H1 (cell line): ENCODE measurements at regions not wholly inside any gene's neighbourhood (a gene's known extent, or its start where the extent isn't known, plus 50 kb on each side); places are given as distances from the start of the nearest gene placed in this dataset.

Source experiments
- TF ChIP-seq, protein P1 (sequence below): IDR thresholded peaks from 2 replicates; pipeline ENCODE4 v1.6.1; 2012; ENCODE audit warnings: low read length, inconsistent platforms
- TF ChIP-seq, protein P2 (sequence below), 3 experiments: IDR thresholded peaks; 1 replicate in 2 of 3; 2 replicates in 1 of 3; pipeline versions ENCODE4 v1.5.1 to v1.6.1; 2011; ENCODE audit warnings: low read length in 3 of 3, mild to moderate bottlenecking in 3 of 3, inconsistent platforms in 2 of 3, low read depth in 1 of 3, moderate library complexity in 1 of 3; ENCODE audit not compliant: insufficient read depth in 1 of 3; ENCODE audit errors: control extremely low read depth in 1 of 3

GRCh38 chr18:73431620-73432019 is 563.8 kb upstream of the NETO1 start (continued):
- TF ChIP-seq, protein P1, sequence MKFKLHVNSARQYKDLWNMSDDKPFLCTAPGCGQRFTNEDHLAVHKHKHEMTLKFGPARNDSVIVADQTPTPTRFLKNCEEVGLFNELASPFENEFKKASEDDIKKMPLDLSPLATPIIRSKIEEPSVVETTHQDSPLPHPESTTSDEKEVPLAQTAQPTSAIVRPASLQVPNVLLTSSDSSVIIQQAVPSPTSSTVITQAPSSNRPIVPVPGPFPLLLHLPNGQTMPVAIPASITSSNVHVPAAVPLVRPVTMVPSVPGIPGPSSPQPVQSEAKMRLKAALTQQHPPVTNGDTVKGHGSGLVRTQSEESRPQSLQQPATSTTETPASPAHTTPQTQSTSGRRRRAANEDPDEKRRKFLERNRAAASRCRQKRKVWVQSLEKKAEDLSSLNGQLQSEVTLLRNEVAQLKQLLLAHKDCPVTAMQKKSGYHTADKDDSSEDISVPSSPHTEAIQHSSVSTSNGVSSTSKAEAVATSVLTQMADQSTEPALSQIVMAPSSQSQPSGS, result no peak
- TF ChIP-seq, protein P2, sequence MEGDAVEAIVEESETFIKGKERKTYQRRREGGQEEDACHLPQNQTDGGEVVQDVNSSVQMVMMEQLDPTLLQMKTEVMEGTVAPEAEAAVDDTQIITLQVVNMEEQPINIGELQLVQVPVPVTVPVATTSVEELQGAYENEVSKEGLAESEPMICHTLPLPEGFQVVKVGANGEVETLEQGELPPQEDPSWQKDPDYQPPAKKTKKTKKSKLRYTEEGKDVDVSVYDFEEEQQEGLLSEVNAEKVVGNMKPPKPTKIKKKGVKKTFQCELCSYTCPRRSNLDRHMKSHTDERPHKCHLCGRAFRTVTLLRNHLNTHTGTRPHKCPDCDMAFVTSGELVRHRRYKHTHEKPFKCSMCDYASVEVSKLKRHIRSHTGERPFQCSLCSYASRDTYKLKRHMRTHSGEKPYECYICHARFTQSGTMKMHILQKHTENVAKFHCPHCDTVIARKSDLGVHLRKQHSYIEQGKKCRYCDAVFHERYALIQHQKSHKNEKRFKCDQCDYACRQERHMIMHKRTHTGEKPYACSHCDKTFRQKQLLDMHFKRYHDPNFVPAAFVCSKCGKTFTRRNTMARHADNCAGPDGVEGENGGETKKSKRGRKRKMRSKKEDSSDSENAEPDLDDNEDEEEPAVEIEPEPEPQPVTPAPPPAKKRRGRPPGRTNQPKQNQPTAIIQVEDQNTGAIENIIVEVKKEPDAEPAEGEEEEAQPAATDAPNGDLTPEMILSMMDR (IDR thresholded peaks at IDR 0.05; ENCODE audit: control extremely low read depth in 1 of 3, insufficient read depth in 1 of 3, low read depth in 1 of 3, low read length in 3 of 3), result no peak
